HG03280 (cell line): ENCODE measurements at regions not wholly inside any gene's neighbourhood (a gene's known extent, or its start where the extent isn't known, plus 50 kb on each side); places are given as distances from the start of the nearest gene placed in this dataset.

Experiments used
- ATAC-seq: cut with Tn5 transposase; IDR thresholded peaks from one replicate; pipeline ENCODE4 v1.9.1; 2021; ENCODE audit warnings: mild to moderate bottlenecking, moderate library complexity; ENCODE audit not compliant: unreplicated experiment

GRCh38 chr13:103140001-103140671 is 73.9 kb upstream of the SLC10A2 start:
- ATAC-seq = peak; percentile 89

DNA sequence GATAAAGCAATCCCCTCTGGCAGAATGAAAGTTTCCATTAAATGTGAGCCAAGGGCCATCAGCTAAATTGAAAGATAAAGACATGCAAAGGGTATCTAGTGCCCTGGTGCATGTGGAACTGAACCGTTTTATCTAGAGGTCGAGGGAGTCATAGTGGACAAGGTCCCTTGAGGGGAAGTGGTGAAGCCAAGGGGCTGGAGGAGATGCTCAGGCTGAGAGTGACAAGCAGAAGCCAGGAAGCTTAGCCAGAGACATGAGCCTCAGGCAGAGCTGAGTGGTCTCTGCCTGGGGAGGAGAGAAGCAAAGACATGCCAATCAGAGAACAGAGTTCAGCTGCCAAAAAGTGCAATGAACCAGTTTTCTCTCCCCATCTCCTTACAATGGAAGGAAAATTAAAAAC is 68.1 kb upstream of the SLC10A2 start:
- ATAC-seq = no peak

DNA sequence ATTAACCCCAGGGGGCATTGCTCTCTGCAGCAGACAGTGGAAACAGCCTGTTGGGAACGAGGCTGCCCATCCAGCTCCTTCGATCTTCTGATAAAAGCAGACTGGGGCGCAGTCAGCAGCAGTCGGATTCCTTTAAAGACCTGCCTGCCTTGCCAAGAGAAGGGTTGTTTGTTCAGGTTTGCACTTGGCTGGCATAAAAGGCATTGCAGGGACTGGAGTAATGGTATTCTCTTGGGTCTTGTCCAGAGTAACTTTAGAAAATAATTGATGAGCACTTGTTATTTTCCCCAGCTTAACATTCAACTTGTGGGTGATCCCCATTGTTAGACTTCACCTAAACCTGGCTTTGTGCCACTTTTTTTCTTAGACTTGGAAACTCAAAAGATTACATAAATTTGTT is 67.3 kb upstream of the SLC10A2 start:
- no peak for ATAC-seq

GRCh38 chr13:103130681-103131210 is 64.5 kb upstream of the SLC10A2 start:
- no peak for ATAC-seq

- no peak for ATAC-seq
These were observed 63.9 kb upstream of the SLC10A2 start for GRCh38 chr13:103130146-103130545.
